Sigmoid colon (tissue), 4 donors: ENCODE measurements at regions not wholly inside any gene's neighbourhood (a gene's known extent, or its start where the extent isn't known, plus 50 kb on each side); places are given as distances from the start of the nearest gene placed in this dataset.

Source experiments
- EP300 ChIP-seq, 4 donors: sonication (generic); formaldehyde crosslinking; IDR thresholded peaks; one replicate each; pipeline ENCODE4 v1.6.1; 2017; ENCODE audit warnings: antibody characterized with exemption in 4 of 4
- POLR2A ChIP-seq, 2 donors: fragments of 450-650 bp; IDR thresholded peaks; one replicate each; pipeline ENCODE4 v1.6.1; 2016; ENCODE audit warnings: antibody characterized with exemption in 2 of 2, mild to moderate bottlenecking in 2 of 2, moderate library complexity in 2 of 2
- POLR2AphosphoS5 ChIP-seq, 4 donors: sonication (generic); formaldehyde crosslinking; IDR thresholded peaks; one replicate each; pipeline ENCODE4 v1.6.1; 2017; ENCODE audit warnings: antibody characterized with exemption in 4 of 4
- TF ChIP-seq, protein P1 (sequence below), 4 experiments: fragments of 450-650 bp in 3 of 4; fragments of 200-600 bp in 1 of 4; IDR thresholded peaks; one replicate each; pipeline ENCODE4 v1.5.1; 2016 to 2019; ENCODE audit warnings: antibody characterized with exemption in 4 of 4, mild to moderate bottlenecking in 3 of 4, moderate library complexity in 2 of 4

DNA sequence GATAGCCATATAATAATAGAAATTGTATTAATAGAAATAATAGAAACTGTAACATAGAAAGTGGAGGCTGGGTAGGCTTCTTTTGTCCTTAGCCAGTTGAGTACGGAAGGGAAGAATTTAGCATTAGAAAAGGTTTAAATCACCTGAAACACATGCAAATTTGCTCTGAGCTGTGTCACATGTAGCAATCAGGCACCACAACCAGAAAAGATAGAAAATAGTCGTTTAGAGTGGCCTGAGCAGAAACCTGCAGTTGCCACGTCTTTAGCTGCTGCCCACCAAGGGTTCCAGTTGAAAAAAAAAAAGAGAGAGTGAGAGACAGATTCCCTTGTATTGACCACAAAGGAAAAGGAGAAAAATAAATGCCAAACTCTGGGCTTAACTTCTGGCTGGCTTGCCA lies 188.8 kb downstream of the DDX3Y start:
- TF ChIP-seq, protein P1, sequence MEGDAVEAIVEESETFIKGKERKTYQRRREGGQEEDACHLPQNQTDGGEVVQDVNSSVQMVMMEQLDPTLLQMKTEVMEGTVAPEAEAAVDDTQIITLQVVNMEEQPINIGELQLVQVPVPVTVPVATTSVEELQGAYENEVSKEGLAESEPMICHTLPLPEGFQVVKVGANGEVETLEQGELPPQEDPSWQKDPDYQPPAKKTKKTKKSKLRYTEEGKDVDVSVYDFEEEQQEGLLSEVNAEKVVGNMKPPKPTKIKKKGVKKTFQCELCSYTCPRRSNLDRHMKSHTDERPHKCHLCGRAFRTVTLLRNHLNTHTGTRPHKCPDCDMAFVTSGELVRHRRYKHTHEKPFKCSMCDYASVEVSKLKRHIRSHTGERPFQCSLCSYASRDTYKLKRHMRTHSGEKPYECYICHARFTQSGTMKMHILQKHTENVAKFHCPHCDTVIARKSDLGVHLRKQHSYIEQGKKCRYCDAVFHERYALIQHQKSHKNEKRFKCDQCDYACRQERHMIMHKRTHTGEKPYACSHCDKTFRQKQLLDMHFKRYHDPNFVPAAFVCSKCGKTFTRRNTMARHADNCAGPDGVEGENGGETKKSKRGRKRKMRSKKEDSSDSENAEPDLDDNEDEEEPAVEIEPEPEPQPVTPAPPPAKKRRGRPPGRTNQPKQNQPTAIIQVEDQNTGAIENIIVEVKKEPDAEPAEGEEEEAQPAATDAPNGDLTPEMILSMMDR (IDR thresholded peaks at IDR 0.05) = no peak
- no peak for TF ChIP-seq POLR2A (IDR thresholded peaks at IDR 0.05)
- no peak for TF ChIP-seq EP300 (IDR thresholded peaks at IDR 0.05)
- TF ChIP-seq POLR2AphosphoS5 (IDR thresholded peaks at IDR 0.05) = no peak
